NCI-H2107 treated with DMSO at 0.1 percent for 48 hours (cell line): ENCODE measurements at regions not wholly inside any gene's neighbourhood (a gene's known extent, or its start where the extent isn't known, plus 50 kb on each side); places are given as distances from the start of the nearest gene placed in this dataset.
A peak's percentile ranks its signal among the peaks of the same experiment; 100 is the strongest.

Experiments
- DNase-seq: peaks from one replicate; lab custom pipeline; 2025; ENCODE audit not compliant: unreplicated experiment; lab: John Stamatoyannopoulos, UW

DNA sequence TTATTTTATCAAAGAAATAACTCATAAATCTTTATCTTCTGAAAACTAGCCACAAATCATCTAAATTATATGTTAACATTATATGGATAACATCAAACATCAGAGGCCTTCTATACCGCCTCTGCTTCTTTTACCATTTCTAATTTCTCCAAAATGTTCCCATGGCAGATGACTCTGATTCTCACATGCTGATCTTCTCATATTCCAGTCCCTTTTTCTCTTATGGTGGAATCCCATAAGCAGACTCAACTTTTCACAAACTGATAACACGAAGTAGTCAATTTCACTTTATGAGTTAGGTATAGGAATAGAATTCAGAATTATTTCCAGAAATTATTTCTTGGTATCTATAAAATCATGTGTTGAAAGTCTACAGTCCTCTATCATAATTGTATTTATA lies 212.3 kb downstream of the ENC1 start:
- no peak for DNase-seq

DNA sequence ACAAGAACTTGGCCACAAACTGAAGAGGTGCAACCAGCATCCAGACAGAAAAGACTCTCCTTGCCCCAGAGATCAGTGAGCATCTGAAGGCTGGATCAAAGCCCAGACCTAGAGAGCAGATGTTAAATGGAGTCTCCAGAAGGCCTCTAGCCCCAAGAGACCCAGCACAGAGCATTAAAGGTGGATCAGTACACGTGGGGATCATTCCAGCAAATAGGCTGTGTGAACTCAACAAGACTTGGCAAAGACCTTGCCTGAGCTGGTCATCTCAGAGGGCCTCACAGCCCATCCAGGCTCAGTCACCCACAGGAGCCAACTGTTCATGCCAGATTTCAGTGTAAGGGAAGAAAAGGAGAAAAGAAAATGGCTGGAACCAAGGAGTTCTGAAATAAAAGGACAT lies 214.0 kb downstream of the ENC1 start:
- no peak for DNase-seq

DNA sequence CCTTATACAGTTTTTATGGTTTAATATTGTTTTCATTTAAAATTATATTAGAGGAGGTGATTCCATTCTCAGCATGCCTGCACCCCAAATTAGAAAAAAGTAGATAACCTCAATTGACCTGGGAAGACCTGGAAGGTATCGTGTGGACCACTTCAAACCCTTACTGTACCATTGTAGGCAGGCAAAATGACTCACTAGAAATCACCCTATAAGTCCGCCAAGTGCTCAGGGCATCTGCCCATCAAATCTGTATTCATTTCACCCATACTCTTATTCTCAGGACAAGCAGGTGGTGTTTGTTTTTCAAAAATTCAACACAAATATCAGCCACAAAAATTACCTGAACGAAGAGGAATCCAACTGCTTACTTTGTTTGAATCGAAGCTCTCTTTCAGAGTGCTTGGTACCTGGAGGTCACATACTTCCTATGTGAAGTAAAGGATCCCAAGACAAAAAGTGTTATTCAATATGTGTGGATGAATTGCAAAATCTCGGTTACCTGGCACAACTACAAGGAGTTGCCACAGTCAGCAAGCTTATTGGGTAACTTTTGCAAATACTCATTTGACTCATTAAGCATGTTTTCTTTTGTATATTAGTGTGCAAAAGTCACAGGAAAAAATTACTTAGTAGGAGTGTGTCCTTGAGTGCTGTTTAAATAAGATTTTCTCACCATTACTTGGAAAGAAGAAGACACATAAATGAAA lies 216.2 kb downstream of the ENC1 start:
- DNase-seq, result no peak

DNA sequence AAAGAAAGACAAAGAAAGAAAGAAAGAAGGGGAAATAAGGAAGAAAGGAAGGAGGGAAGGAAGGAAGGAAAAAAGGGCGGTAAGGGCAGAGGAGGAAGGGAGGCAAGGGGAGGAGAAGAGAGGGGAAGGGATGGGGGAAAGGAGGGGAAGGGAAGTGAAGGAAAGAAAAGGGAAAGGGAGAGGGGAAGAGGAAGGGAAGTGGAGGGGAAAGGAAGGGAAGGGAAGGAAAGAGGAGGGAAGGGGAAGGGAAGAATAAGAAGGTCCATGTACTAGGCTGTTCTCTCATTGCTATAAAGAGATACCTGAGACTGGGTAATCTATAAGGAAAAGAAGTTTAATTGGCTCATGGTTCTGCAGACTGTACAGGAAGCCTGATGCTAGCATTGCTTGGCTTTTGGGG lies 217.1 kb downstream of the ENC1 start:
- DNase-seq, result no peak

DNA sequence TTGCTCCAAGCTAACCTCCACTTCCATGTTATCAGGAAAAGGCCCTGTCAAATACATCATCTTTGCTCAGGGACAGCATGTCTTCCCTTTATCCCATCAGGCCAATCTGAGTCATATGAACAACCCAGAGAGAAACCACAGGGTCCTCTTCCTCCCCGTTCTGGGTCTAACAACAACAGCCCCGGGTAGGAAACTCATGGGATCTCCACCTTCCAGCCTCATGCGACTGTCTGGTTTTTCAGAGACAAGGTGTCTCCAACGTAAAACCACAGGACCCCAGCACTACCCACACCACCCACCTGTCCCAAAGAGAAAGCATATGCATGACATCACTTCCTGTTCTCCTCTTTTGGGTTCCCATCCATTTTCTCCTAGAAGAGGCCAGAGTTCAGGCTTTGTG lies 217.9 kb downstream of the ENC1 start:
- no peak for DNase-seq

DNA sequence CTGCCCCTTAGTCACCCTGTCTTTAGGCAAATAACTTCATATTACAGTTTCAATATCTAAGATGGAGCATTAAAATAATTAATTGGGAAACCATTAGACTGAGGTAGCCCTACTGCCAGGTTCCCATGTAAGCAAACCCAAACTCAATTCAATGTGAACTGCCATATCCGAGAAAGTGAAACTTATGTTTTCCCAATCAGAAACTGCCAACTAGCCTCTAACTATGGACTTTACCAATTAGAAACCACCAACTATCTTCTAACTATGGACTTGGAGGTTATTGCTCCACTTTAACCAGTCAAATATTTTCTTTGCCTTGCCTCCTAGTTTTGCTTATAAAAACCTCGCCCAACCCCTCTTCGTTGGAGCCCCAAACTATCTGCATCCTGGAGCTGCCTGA lies 218.5 kb downstream of the ENC1 start:
- no peak for DNase-seq

DNA sequence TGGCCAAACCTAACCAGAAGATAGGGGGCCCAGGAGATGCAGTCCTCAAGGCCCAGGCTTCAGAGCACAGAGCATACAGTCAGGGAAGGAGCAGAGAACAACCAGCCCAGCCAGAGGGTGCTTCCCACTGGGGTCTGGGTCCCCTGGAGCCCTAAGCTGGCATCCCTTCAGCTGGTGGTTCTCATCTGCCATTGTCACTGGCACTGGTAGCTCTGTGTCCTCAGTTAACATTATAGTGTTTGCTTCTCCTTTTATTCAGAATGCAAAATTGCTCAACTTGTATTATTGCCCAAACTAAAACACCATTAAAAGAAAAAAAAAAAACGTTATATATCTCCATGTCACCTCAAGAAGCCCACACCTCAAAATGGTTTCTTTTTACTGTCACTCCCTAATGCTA lies 219.2 kb downstream of the ENC1 start:
- DNase-seq, result no peak

DNA sequence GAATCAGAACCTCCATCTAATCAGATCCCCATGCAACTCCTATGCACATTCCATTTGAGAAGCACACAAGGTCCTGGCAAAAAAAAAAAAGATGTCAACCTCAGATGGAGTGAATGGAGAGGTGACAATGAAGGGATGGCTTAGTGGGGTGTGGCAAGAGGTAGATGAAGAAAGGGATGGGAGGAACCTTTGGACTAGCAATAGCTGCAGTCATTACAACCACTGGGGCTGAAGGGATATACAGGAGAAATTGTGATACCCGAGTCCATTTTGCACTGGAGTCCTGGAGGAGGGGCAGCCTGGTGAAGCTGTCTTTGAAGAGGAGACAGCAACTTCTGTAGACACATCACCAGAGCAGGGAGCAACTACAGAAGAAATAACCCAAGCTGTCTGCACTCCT lies 219.6 kb downstream of the ENC1 start:
- no peak for DNase-seq

DNA sequence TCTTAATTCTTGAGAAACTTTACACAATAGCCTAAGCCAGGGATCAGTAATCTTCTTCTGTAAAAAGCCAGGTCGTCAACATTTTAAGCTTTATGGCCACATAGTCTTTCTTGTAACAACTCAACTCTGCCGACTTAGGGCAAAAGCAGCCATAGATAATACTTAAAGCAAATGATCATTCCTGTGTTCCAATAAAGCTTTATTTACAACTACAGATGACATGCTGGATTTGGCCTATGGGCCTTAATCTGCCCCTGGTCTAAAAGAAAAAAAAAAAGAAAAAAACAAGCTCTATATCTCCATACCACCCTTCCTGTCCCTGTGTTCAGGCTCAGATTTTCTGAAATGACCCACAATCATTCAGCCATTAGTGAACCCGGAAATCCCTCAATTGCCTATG lies 220.3 kb downstream of the ENC1 start:
- DNase-seq, result no peak

DNA sequence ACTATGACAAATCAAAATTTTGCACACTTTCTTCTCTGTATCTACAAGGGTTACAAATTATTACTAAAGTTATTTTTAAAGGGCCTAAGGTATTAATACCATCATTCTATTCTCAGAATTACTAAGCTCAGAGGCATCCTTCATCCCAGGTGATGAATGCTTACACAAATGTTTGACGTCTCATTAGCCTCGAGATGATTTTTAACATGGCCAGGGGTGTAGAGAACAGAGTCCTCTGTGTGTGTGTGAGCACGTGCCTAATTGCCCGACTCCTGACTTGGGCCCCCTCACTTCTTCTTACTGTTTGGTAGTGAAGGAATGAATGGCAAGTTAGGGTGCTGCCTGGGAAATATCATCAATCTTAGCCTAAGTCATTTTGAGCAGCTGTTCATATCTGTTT lies 221.1 kb downstream of the ENC1 start:
- DNase-seq, result no peak

DNA sequence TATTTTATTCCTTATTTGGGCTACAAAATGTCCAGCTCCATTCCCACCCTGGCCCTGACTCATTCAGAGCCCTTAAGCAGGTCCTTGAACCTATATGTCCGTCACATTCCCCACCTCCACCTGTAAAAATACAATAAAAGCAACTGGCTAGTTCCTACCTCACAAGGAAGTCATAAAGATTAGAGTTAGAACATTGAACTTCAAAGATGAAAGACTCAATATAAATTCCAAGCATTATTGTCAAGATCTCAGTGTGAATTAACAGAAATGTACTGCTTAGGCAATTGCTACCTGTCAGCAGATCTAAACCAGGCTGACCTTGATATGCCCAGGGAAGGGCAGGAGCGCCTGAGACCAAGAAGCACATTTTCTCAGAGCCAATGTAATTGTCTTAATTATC lies 221.8 kb downstream of the ENC1 start:
- no peak for DNase-seq

DNA sequence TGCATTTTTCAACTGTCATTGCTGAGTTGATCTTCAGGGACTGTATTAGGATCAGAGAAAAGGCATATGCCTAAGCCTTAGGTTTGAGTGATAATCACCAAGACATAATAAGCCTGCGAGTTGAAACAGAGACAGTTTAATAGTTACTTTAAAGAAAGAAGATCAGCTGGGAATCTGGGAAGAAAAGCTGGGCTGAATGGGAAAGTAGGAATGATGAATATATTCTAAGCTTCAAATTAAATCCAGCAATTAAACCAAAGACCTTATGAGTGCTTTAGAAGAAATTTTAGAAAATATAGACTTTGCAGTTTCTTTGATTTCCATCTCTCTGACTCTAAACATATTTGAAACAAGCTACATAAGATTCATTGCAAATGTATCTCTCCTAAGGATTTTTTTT lies 222.3 kb downstream of the ENC1 start:
- no peak for DNase-seq

DNA sequence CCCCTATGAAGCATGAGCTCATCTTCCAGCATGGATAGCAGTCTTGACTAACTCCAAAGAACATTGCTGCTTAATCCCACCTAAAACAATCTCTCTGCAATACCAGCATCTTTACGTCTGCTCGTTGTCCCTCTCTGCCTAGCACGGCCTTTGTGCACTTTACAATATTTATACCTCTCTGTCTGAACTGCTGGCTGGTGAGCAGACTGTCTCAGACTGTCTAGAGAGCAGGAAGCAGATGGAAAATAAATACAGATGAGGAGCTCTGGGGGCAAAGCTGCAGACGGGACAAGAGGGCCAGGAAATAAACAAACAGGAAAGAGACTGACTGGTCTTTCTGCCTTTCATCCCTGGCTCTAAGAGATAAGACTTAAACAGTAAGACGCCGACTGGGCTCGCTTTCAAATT lies 224.8 kb downstream of the ENC1 start:
- DNase-seq, result no peak

DNA sequence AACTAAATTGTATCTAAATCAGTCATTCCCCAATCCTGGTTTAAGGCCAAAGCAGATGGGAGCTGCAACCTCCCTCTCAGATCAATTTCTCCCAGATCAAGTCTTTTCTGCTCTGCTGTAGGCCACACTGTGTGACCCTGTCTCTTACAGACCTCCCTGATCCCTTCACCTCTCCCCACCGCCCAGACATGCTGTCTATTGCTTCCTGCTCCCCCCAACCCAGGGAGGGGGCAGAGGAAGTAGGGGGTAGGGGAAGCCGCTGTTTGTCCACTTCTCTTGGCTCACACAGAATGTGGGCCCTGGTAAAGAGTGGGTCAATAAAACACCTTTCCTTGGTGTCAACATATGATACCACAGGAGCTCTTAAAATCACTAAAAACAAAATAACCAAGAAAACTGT lies 226.3 kb downstream of the ENC1 start:
- DNase-seq, result no peak

DNA sequence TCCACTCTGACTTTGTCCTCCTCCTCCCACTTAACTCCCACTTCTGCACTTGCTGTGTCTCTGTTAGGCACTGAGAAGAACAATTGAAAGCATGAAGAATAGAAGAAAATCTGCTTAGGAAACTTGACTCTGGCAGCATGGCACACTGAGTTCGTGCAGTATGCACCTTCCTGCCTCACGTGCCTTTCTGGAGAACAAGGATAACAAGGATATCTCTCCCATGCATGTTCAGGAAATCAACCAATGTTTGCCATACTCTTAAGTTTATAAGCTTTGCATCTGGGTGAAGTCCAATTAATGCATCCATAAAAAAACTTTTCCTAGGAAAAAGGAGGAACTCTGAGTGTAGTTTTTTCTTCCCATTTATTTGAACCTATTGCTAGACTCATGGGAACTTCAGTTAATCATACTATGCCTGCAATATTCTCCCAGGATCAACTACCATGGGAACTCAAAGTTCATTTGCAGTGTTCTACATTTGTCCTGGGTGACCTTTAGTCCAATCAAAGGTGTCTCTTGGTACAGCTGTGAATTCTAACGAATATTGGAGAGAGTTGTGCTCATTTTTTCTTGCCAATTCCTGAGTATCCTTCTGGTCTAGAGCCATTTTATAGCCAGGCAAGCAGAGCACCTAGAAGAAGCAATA lies 227.0 kb downstream of the ENC1 start:
- no peak for DNase-seq

DNA sequence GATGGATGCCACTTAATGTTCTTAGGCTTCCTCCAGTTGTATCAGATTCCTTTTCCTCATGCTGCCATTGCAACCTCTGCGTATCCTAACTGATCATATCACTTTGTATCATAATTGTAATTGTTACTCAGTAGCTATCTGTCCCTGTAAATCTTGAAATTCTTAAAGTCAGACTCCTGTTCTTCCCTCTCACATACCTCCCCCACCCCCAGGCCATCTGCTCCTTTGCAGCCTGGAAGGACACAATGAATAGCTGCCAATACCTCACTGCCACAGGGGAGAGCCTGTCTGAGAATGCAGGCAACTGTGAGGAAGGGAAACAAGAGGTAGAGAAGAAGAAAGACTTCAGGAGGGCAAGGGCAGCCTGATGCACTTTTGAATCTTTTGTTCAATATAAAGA lies 228.5 kb downstream of the ENC1 start:
- DNase-seq, result no peak

DNA sequence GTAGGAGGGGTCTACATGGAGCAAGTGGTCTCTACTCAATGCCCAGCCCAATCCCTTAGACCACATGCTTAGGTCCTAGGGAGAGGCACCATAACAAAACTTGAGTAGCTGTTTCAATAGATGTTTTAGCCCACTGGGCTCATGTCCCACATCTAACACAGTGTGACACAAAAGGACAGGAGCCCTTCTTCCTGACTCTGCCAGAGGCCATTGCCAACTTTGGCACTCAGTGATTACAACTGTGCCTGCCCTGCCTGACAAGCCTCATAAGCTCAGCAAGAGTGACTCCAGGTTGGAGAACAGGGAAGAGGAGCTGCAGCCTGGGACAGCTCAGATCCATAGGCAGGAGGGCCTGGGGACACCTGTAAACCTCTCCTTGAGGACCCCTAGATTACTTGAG lies 230.8 kb downstream of the ENC1 start:
- no peak for DNase-seq

DNA sequence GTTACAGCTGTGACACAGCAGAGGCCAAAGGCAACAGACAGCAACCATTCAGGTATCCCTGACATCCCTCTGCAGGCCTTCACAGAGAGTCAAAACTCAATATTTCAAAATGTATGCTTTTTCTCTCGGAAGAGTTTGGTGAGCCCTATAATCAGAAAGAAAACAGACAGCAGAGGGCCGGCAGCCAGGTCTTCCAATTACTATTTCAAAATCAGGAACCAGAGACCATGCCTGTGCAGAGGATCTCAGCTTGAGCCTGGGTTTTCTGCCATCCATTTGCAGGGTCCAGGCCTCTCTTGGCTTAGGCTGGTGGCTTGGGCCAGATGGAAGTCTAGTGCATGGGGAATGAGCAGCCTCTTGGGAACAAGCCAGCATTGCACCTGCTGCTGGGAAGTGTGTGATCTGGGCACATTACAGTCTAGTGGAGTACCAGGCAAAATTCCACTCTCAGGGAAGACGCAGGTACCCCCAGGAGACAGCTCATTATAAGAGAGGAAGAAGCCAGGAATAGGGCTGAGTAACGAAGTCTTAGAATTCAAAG lies 231.3 kb downstream of the ENC1 start:
- DNase-seq, result peak; percentile 39

DNA sequence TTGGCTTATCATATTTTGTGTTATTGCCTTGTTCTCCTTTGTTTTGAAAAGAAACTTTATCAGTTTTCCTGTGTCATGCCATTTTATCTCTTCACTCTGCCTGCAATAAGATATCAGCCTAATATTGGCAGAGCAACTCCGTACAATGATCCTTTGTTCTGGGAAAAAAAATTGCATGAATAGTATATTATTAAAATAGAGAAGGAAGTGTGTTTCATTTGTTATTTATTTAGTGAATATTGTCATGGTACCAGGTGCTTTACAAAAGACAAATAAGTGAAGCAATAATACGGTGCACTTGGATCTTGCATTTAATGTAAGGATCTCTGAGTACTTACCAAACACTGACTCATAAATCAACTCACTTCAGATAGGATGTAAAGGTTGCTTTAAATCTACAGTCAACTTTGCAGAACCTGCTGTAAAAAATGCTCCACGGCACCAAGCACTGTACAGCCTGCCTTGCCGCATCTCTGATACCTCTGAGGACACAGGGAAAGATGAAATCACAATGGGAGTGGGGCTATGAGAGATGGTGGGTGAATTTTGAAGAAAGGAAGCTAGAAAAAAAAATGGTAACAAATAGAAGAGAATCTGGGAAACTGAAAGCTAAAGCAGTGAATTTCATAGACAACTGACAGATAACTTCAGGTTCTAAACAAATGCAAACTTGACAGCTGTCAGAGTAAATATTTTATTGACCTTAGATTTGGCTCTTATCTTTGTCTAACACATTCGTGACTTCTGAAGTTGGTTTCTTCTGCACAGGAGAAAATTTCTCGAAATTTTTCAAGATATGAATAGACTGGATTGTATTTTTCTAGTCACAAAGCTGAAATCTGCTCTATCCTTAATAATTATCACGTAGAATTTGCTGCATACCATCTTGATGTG lies 232.1 kb downstream of the ENC1 start:
- DNase-seq, result no peak

DNA sequence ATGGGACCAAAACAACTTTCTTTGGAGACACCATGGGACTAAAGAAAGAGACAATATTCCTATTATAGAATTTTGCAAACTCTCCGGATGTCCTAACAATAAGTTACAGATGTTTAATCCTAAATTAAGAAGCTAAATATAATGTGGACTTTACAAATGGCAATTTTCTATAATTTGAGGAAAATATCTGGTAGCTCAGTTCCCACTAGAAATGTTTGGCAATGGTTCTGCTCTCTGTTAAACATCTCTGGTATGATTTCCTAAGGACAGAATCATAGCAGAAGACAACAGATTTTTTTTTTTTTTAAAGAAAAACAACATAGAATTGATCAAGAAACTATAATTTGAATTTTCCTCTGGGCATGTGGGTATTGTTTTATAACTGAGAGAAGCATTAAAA lies 232.8 kb downstream of the ENC1 start:
- no peak for DNase-seq

DNA sequence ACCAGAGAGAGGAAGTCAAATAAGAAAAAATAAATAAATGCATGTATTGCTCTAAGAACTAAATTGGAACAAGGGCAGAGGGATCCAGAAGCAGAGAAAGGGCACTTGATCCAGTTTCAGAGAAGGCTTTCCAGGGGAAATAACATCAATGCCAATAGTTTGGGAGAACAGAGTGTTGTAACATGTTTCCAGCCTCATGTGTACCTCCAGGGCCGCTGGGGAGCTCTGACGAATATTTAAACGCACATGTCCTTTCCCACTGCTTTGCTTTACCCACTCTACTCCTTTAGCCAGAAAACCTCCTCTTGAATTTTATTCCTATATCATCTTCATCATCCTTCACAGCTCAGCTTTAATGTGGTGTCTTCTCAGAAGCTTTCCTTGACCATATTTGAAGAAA lies 233.7 kb downstream of the ENC1 start:
- DNase-seq, result no peak

DNA sequence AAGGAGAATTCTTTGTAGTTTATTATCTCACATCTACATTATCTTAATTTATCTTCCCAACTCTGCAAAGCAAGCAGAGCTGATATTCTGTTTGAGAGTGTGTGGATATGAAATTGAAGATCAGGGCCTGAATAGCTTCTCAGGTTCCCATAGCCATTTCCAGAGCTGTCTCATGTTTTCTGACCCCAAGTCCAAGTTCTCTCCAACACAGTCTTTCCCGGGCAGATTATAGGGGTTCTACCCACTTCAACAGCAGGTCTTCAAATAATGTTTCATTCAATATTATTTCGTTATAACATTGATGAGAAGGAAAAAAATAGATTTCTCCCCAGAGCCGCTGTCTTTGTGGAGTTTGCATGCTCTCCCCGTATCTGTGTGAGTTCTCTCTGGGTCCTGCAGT lies 234.9 kb downstream of the ENC1 start:
- DNase-seq, result no peak
